Mesendoderm (in vitro differentiated cells): ENCODE measurements at regions not wholly inside any gene's neighbourhood (a gene's known extent, or its start where the extent isn't known, plus 50 kb on each side); places are given as distances from the start of the nearest gene placed in this dataset. TPM values are rescaled to one million over a fixed set of nuclear protein-coding genes. Genes with fewer than 3 reads are reported as not detected.
A peak's percentile ranks its signal among the peaks of the same experiment; 100 is the strongest.

Source experiments
- DNase-seq: peaks from one replicate; pipeline ENCODE4 v3.0.0; 2013
- H2AK5ac ChIP-seq: 2 replicates; pipeline ENCODE4 v1.6.1; 2013; ENCODE audit warnings: low read length, inconsistent platforms
- H2BK120ac ChIP-seq: 2 replicates; pipeline ENCODE4 v1.6.1; 2013; ENCODE audit warnings: low read depth, mild to moderate bottlenecking, low read length, moderate library complexity, mixed read lengths
- H2BK15ac ChIP-seq: replicated peaks from 2 replicates; pipeline ENCODE4 v1.6.1; 2013; ENCODE audit warnings: low read depth, mild to moderate bottlenecking, moderate library complexity
- H2BK5ac ChIP-seq: 2 replicates; pipeline ENCODE4 v1.6.1; 2013; ENCODE audit warnings: low read length, inconsistent platforms
- H3K18ac ChIP-seq: 2 replicates; pipeline ENCODE4 v1.6.1; 2013; ENCODE audit warnings: mild to moderate bottlenecking, low read length, mixed read lengths
- H3K23ac ChIP-seq: one replicate; pipeline ENCODE4 v1.6.1; 2013; ENCODE audit warnings: low read length
- H3K27ac ChIP-seq: 2 replicates; pipeline ENCODE4 v1.5.1; 2013; ENCODE audit warnings: low read depth, mild to moderate bottlenecking, inconsistent platforms, low read length, moderate library complexity
- H3K27me3 ChIP-seq: 2 replicates; pipeline ENCODE4 v1.6.1; 2013; ENCODE audit warnings: low read length, control low read depth, mild to moderate bottlenecking, inconsistent platforms; ENCODE audit not compliant: insufficient read depth, poor library complexity
- H3K36me3 ChIP-seq: 2 replicates; pipeline ENCODE4 v1.6.1; 2013; ENCODE audit warnings: low read length, inconsistent platforms; ENCODE audit not compliant: control insufficient read depth, insufficient read depth
- H3K4ac ChIP-seq: one replicate; pipeline ENCODE4 v1.6.1; 2013; ENCODE audit warnings: low read depth, mild to moderate bottlenecking, low read length, moderate library complexity
- H3K4me1 ChIP-seq: 2 replicates; pipeline ENCODE4 v1.6.1; 2013; ENCODE audit warnings: low read depth, low read length, inconsistent platforms; ENCODE audit not compliant: control insufficient read depth
- H3K4me2 ChIP-seq: 2 replicates; pipeline ENCODE4 v1.6.1; 2013; ENCODE audit warnings: low read length
- H3K4me3 ChIP-seq: 2 replicates; pipeline ENCODE4 v1.5.1; 2013; ENCODE audit warnings: mild to moderate bottlenecking, low read length
- H3K56ac ChIP-seq: one replicate; pipeline ENCODE4 v1.6.1; 2013; ENCODE audit warnings: low read length
- H3K79me1 ChIP-seq: 2 replicates; pipeline ENCODE4 v1.6.1; 2013; ENCODE audit warnings: low read length, inconsistent platforms
- H3K79me2 ChIP-seq: 2 replicates; pipeline ENCODE4 v1.6.1; 2013; ENCODE audit warnings: mild to moderate bottlenecking, low read length; ENCODE audit not compliant: control insufficient read depth, insufficient read depth
- H3K9ac ChIP-seq: 2 replicates; pipeline ENCODE4 v1.6.1; 2013; ENCODE audit warnings: low read length, inconsistent platforms
- H4K5ac ChIP-seq: one replicate; pipeline ENCODE4 v1.6.1; 2013; ENCODE audit warnings: low read length
- H4K8ac ChIP-seq: one replicate; pipeline ENCODE4 v1.6.1; 2013; ENCODE audit warnings: low read depth, mild to moderate bottlenecking, control low read depth, low read length, moderate library complexity
- WGBS: extraction: QIAGEN DNeasy Blood & Tissue Kit; methylation state at CpG from one replicate; pipeline ENCODE4 v1.1.7; 2013; ENCODE audit warnings: low lambda C conversion rate, missing lambda C conversion rate; ENCODE audit not compliant: insufficient coverage; ENCODE audit errors: extremely low coverage; 5-methylcytosine and 5-hydroxymethylcytosine counted together
- small RNA-seq: library from polyadenylated mRNA; stranded (forward); fragments of <200 nt; extraction: miRNeasy Mini kit (QIAGEN cat#:217004); gene quantifications from one replicate; pipeline ENCODE3, GENCODE V24; 2013; ENCODE audit not compliant: insufficient read depth

GRCh38 chr4:1459081-1459721 lies 53.0 kb upstream of the NKX1-1 start:
- Histone ChIP-seq H2BK15ac (no peak overlapping the region), H3K79me1 (no peaks in the 10 kb centered on the region), H4K8ac (no peak overlapping the region), H2AK5ac (no peak overlapping the region), H3K4me2 (no peak overlapping the region), H3K27me3 (no peaks in the 10 kb centered on the region), H3K27ac (no peak overlapping the region), H2BK120ac (no peak overlapping the region), H3K4me3 (no peak overlapping the region), H3K9ac (no peak overlapping the region), H3K79me2 (no peaks in the 10 kb centered on the region), H3K36me3 (no peaks in the 10 kb centered on the region), H3K4ac (no peak overlapping the region), H3K18ac (no peak overlapping the region), H3K4me1 (no peaks in the 10 kb centered on the region), H4K5ac (no peak overlapping the region), H2BK5ac (no peak overlapping the region), H3K23ac (no peak overlapping the region), H3K56ac (peak overlapping the region; percentile 42)
- WGBS = no CpG with 5 or more reads among the region's 16 CpGs
- no peak for DNase-seq

- H3K79me1 ChIP-seq = no peaks in the 10 kb centered on the region
- H3K56ac ChIP-seq = no peak overlapping the region
- WGBS = no CpG with 5 or more reads among the region's 3 CpGs
- H3K27ac ChIP-seq = no peak overlapping the region
- H3K4ac ChIP-seq = no peak overlapping the region
- no peak overlapping the region for H4K5ac ChIP-seq
- H2BK120ac ChIP-seq = no peak overlapping the region
- H3K79me2 ChIP-seq = no peaks in the 10 kb centered on the region
- no peaks in the 10 kb centered on the region for H3K4me1 ChIP-seq
- H2AK5ac ChIP-seq = no peak overlapping the region
- H4K8ac ChIP-seq = no peak overlapping the region
- no peak overlapping the region for H3K18ac ChIP-seq
- H3K23ac ChIP-seq = no peak overlapping the region
- H3K27me3 ChIP-seq = no peaks in the 10 kb centered on the region
- no peak for DNase-seq
- no peaks in the 10 kb centered on the region for H3K36me3 ChIP-seq
- H3K9ac ChIP-seq = no peak overlapping the region
- H2BK15ac ChIP-seq = no peak overlapping the region
- no peak overlapping the region for H3K4me3 ChIP-seq
- no peak overlapping the region for H3K4me2 ChIP-seq
- no peak overlapping the region for H2BK5ac ChIP-seq
Measured at GRCh38 chr4:1458581-1458980, 52.3 kb upstream of the NKX1-1 start.

Small RNA genes lying in the stretch of these regions (small RNA-seq; reads per million reads assigned to genes)
- not detected for gene AC147067.2
